ENCODE measurements at regions not wholly inside any gene's neighbourhood (a gene's known extent, or its start where the extent isn't known, plus 50 kb on each side); places are given as distances from the start of the nearest gene placed in this dataset.

GRCh38 chr14:86897224-86897623 lies 1095.8 kb downstream of the GALC start:
- intact Hi-C loops (cut with DNase I) = no loop called here
- Histone ChIP-seq H3K9me3 (replicated peaks in 1 of 3) (no peaks in the 10 kb centered on the region), H3K4me3 (no peak overlapping the region), H3K27ac (no peak overlapping the region), H3K36me3 (replicated peaks in 1 of 2) (no peaks in the 10 kb centered on the region), H3K4me1 (replicated peaks in 1 of 2) (no peaks in the 10 kb centered on the region), H3K27me3 (no peaks in the 10 kb centered on the region)
- DNase-seq = no peak
- TF ChIP-seq POLR2A (IDR thresholded peaks at IDR 0.05) (no peak), CTCF (IDR thresholded peaks at IDR 0.05) (no peak)

GRCh38 chr14:86896701-86897100 lies 1096.3 kb downstream of the GALC start:
- Histone ChIP-seq H3K4me1 (replicated peaks in 1 of 2) (no peaks in the 10 kb centered on the region), H3K27ac (no peak overlapping the region), H3K36me3 (replicated peaks in 1 of 2) (no peaks in the 10 kb centered on the region), H3K4me3 (no peak overlapping the region), H3K27me3 (no peaks in the 10 kb centered on the region), H3K9me3 (replicated peaks in 1 of 3) (no peaks in the 10 kb centered on the region)
- intact Hi-C loops (cut with DNase I) = no loop called here
- DNase-seq = no peak
- 67 to 80% (median 72%) methylated on average over 4 of the region's 4 CpGs for WGBS, 4 donors
- no peak for TF ChIP-seq POLR2A (IDR thresholded peaks at IDR 0.05)
- no peak for TF ChIP-seq CTCF (IDR thresholded peaks at IDR 0.05)

GRCh38 chr14:86892152-86892956 lies 1100.6 kb downstream of the GALC start:
- TF ChIP-seq POLR2A (IDR thresholded peaks at IDR 0.05) (no peak), CTCF (IDR thresholded peaks at IDR 0.05) (no peak)
- 51 to 61% (median 55%) methylated on average over 2 of the region's 2 CpGs for WGBS, 4 donors

GRCh38 chr14:86885280-86885679 lies 1107.7 kb downstream of the GALC start:
- intact Hi-C loops (cut with DNase I) = no loop called here
- Histone ChIP-seq H3K27ac (no peak overlapping the region), H3K9me3 (replicated peaks in 1 of 3) (no peaks in the 10 kb centered on the region), H3K4me3 (no peak overlapping the region), H3K36me3 (replicated peaks in 1 of 2) (no peaks in the 10 kb centered on the region), H3K27me3 (no peaks in the 10 kb centered on the region), H3K4me1 (replicated peaks in 1 of 2) (no peaks in the 10 kb centered on the region)
- TF ChIP-seq CTCF (IDR thresholded peaks at IDR 0.05) (no peak), POLR2A (IDR thresholded peaks at IDR 0.05) (no peak)
- WGBS, 4 donors = 78 to 87% (median 83%) methylated on average over 4 of the region's 4 CpGs
- no peak for DNase-seq

More at GRCh38 chr14:86892152-86892956, 1100.6 kb downstream of the GALC start:
- no peak overlapping the region for H3K4me3 ChIP-seq
- H3K27me3 ChIP-seq = no peaks in the 10 kb centered on the region
- H3K4me1 ChIP-seq (replicated peaks in 1 of 2) = no peaks in the 10 kb centered on the region
- no peaks in the 10 kb centered on the region for H3K9me3 ChIP-seq (replicated peaks in 1 of 3)
- no peak overlapping the region for H3K27ac ChIP-seq
- DNase-seq = no peak
- no peaks in the 10 kb centered on the region for H3K36me3 ChIP-seq (replicated peaks in 1 of 2)
- intact Hi-C loops (cut with DNase I) = no loop called here

All from adrenal gland (tissue), 9 donors.